HEK293 (cell line): ENCODE measurements at regions not wholly inside any gene's neighbourhood (a gene's known extent, or its start where the extent isn't known, plus 50 kb on each side); places are given as distances from the start of the nearest gene placed in this dataset.

ENCODE experiments used
- CTCF ChIA-PET: fragments of 350-600 bp; formaldehyde crosslinking; extraction: SDS; loops from one replicate; lab custom pipeline; 2021; ENCODE audit warnings: antibody characterized with exemption; lab: Yijun Ruan, JAX
- POLR2A ChIA-PET: fragments of 300-600 bp; formaldehyde crosslinking; extraction: SDS; loops from one replicate; lab custom pipeline; 2020; ENCODE audit warnings: antibody characterized with exemption, inconsistent platforms; lab: Yijun Ruan, JAX
- H3K27ac ChIP-seq: fragments of 200-500 bp; sonication (Bioruptor generic); 2 replicates; pipeline ENCODE4 v1.5.1; 2014; ENCODE audit warnings: low read depth, low read length, control low read depth, inconsistent platforms; ENCODE audit errors: extremely low read depth
- H3K36me3 ChIP-seq, 2 experiments: fragments of 200-500 bp in 1 of 2; sonication (Bioruptor generic) in 1 of 2; 1 replicate in 1 of 2; 2 replicates in 1 of 2; pipeline ENCODE4 v1.5.1; 2014 to 2017; ENCODE audit warnings: inconsistent platforms in 2 of 2, low read length in 2 of 2; ENCODE audit not compliant: control insufficient read depth in 2 of 2, insufficient read depth in 1 of 2
- H3K4me1 ChIP-seq: fragments of 200-500 bp; sonication (Bioruptor generic); 2 replicates; pipeline ENCODE4 v1.5.1; 2014; ENCODE audit warnings: mild to moderate bottlenecking, low read length, inconsistent platforms; ENCODE audit not compliant: control insufficient read depth, insufficient read depth
- H3K4me3 ChIP-seq: 2 replicates; pipeline ENCODE4 v1.5.1; 2011; ENCODE audit warnings: low read depth, mild to moderate bottlenecking, control low read depth, low read length, moderate library complexity
- H3K9me3 ChIP-seq: fragments of 200-500 bp; sonication (Bioruptor generic); 2 replicates; pipeline ENCODE4 v1.5.1; 2014; ENCODE audit warnings: low read depth, low read length, inconsistent platforms; ENCODE audit not compliant: control insufficient read depth, insufficient read depth
- CTCF ChIP-seq: fragments of 450-650 bp; formaldehyde crosslinking; IDR thresholded peaks from 2 replicates; pipeline ENCODE4 v1.5.1; 2016; ENCODE audit warnings: missing biosample characterization, missing genetic modification characterization
- GLI4 ChIP-seq: fragments of 450-650 bp; formaldehyde crosslinking; IDR thresholded peaks from 2 replicates; pipeline ENCODE4 v1.5.1; 2016; ENCODE audit warnings: missing biosample characterization, missing genetic modification characterization
- KLF17 ChIP-seq: fragments of 450-650 bp; formaldehyde crosslinking; IDR thresholded peaks from 2 replicates; pipeline ENCODE4 v1.5.1; 2016; ENCODE audit warnings: missing biosample characterization, missing genetic modification characterization
- MEIS1 ChIP-seq: sonication (generic); formaldehyde crosslinking; IDR thresholded peaks from 2 replicates; pipeline ENCODE4 v1.8.1; 2022; ENCODE audit warnings: missing genetic modification reagents, mild to moderate bottlenecking, borderline replicate concordance
- PRDM6 ChIP-seq: fragments of 450-650 bp; formaldehyde crosslinking; IDR thresholded peaks from 2 replicates; pipeline ENCODE4 v1.5.1; 2017; ENCODE audit warnings: missing biosample characterization, missing genetic modification characterization
- SP7 ChIP-seq: fragments of 450-650 bp; formaldehyde crosslinking; IDR thresholded peaks from 2 replicates; pipeline ENCODE4 v1.5.1; 2016; ENCODE audit warnings: missing biosample characterization, missing genetic modification characterization
- ZBTB17 ChIP-seq: fragments of 450-650 bp; formaldehyde crosslinking; IDR thresholded peaks from 2 replicates; pipeline ENCODE4 v1.5.1; 2016; ENCODE audit warnings: missing biosample characterization, missing genetic modification characterization
- ZEB2 ChIP-seq: fragments of 450-650 bp; formaldehyde crosslinking; IDR thresholded peaks from 2 replicates; pipeline ENCODE4 v1.5.1; 2016; ENCODE audit warnings: missing biosample characterization, missing genetic modification characterization
- ZIC2 ChIP-seq: fragments of 450-650 bp; formaldehyde crosslinking; IDR thresholded peaks from 2 replicates; pipeline ENCODE4 v1.5.1; 2016; ENCODE audit warnings: missing biosample characterization, missing genetic modification characterization
- ZNF114 ChIP-seq: fragments of 450-650 bp; formaldehyde crosslinking; IDR thresholded peaks from 2 replicates; pipeline ENCODE4 v1.5.0; 2017; ENCODE audit warnings: missing biosample characterization, missing genetic modification characterization
- ZNF157 ChIP-seq: fragments of 450-650 bp; formaldehyde crosslinking; IDR thresholded peaks from 2 replicates; pipeline ENCODE4 v1.5.1; 2016; ENCODE audit warnings: missing biosample characterization, missing genetic modification characterization
- ZNF202 ChIP-seq: fragments of 450-650 bp; formaldehyde crosslinking; IDR thresholded peaks from 2 replicates; pipeline ENCODE4 v1.5.1; 2016; ENCODE audit warnings: missing biosample characterization, missing genetic modification characterization, borderline replicate concordance
- ZNF221 ChIP-seq: fragments of 450-650 bp; formaldehyde crosslinking; IDR thresholded peaks from 2 replicates; pipeline ENCODE4 v1.5.1; 2017; ENCODE audit warnings: missing biosample characterization, missing genetic modification characterization, borderline replicate concordance
- ZNF404 ChIP-seq: fragments of 450-650 bp; formaldehyde crosslinking; IDR thresholded peaks from 2 replicates; pipeline ENCODE4 v1.5.1; 2017; ENCODE audit warnings: missing biosample characterization, missing genetic modification characterization
- ZNF514 ChIP-seq: fragments of 450-650 bp; formaldehyde crosslinking; IDR thresholded peaks from 2 replicates; pipeline ENCODE4 v1.5.1; 2016; ENCODE audit warnings: missing biosample characterization, missing genetic modification characterization
- ZNF544 ChIP-seq: fragments of 450-650 bp; formaldehyde crosslinking; IDR thresholded peaks from 2 replicates; pipeline ENCODE4 v1.5.0; 2017; ENCODE audit warnings: missing biosample characterization, missing genetic modification characterization
- ZNF677 ChIP-seq: fragments of 450-650 bp; IDR thresholded peaks from 2 replicates; pipeline ENCODE4 v1.5.0; 2018; ENCODE audit warnings: missing biosample characterization, mild to moderate bottlenecking, missing genetic modification characterization, moderate library complexity
- ZNF843 ChIP-seq: fragments of 450-650 bp; formaldehyde crosslinking; IDR thresholded peaks from 2 replicates; pipeline ENCODE4 v1.5.1; 2016; ENCODE audit warnings: missing biosample characterization, missing genetic modification characterization
- TF ChIP-seq, protein P1 (sequence below): fragments of 450-650 bp; formaldehyde crosslinking; IDR thresholded peaks from 2 replicates; pipeline ENCODE4 v1.5.1; 2016; ENCODE audit warnings: missing biosample characterization, missing genetic modification characterization, borderline replicate concordance
- TF ChIP-seq, protein P2 (sequence below): fragments of 450-650 bp; formaldehyde crosslinking; IDR thresholded peaks from 2 replicates; pipeline ENCODE4 v1.5.1; 2016; ENCODE audit warnings: missing biosample characterization, missing genetic modification characterization

DNA sequence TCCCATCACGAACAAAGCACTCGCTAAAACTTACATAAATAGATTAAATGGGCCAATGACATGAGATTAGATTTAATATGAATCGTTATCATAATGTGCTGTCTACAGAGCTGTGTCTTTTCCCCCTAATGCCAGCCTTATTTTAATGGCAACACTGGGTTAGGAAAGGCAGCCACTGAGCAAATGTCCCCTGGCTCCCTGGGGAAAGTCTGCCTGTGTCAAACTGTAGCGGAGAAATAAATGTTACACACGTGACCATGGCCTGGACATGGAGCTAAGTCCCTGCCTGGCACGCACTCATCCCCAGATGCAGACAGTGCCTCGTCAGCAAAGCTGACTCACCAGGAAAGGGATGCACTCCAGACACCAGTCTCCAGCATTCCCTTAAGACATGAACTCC is 61.3 kb upstream of the SDK2 start (continued):
- TF ChIP-seq ZIC2 (tag by site-specific recombination) (no peak), ZNF404 (no peak), ZNF114 (tag by site-specific recombination) (no peak), ZNF221 (tag by site-specific recombination) (no peak), ZNF544 (no peak), PRDM6 (no peak), ZEB2 (0 out of 2 replicates have a peak, but pooled peaks have one; percentile 47), SP7 (tag by site-specific recombination) (no peak)
- TF ChIP-seq, protein P1, sequence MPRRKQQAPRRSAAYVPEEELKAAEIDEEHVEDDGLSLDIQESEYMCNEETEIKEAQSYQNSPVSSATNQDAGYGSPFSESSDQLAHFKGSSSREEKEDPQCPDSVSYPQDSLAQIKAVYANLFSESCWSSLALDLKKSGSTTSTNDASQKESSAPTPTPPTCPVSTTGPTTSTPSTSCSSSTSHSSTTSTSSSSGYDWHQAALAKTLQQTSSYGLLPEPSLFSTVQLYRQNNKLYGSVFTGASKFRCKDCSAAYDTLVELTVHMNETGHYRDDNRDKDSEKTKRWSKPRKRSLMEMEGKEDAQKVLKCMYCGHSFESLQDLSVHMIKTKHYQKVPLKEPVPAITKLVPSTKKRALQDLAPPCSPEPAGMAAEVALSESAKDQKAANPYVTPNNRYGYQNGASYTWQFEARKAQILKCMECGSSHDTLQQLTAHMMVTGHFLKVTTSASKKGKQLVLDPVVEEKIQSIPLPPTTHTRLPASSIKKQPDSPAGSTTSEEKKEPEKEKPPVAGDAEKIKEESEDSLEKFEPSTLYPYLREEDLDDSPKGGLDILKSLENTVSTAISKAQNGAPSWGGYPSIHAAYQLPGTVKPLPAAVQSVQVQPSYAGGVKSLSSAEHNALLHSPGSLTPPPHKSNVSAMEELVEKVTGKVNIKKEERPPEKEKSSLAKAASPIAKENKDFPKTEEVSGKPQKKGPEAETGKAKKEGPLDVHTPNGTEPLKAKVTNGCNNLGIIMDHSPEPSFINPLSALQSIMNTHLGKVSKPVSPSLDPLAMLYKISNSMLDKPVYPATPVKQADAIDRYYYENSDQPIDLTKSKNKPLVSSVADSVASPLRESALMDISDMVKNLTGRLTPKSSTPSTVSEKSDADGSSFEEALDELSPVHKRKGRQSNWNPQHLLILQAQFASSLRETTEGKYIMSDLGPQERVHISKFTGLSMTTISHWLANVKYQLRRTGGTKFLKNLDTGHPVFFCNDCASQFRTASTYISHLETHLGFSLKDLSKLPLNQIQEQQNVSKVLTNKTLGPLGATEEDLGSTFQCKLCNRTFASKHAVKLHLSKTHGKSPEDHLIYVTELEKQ (tag by site-specific recombination) = 0 out of 2 replicates have a peak, but pooled peaks have one; percentile 8
- TF ChIP-seq, all 188 proteins: peak for 5

- H3K4me1 ChIP-seq = no peaks in the 10 kb centered on the region
- H3K4me3 ChIP-seq = no peak overlapping the region
- no peak overlapping the region for H3K27ac ChIP-seq
- ChIA-PET CTCF (interaction anchor here (1.2 to 2.0 kb wide), 2 partner anchors 11 to 59 kb away, joined by 3 to 6 read pairs; no protein-coding TSS in a partner anchor), POLR2A (no interaction called here)
- no peaks in the 10 kb centered on the region for H3K36me3 ChIP-seq
- no peak for TF ChIP-seq PRDM6
- no peak for TF ChIP-seq ZNF677 (tag by site-specific recombination)
- TF ChIP-seq MEIS1 (CRISPR knock-in tag) = no peak
- TF ChIP-seq GLI4 (tag by site-specific recombination) = no peak
- TF ChIP-seq ZNF157 = no peak
- TF ChIP-seq ZNF202 (tag by site-specific recombination) = no peak
- TF ChIP-seq, protein P2, sequence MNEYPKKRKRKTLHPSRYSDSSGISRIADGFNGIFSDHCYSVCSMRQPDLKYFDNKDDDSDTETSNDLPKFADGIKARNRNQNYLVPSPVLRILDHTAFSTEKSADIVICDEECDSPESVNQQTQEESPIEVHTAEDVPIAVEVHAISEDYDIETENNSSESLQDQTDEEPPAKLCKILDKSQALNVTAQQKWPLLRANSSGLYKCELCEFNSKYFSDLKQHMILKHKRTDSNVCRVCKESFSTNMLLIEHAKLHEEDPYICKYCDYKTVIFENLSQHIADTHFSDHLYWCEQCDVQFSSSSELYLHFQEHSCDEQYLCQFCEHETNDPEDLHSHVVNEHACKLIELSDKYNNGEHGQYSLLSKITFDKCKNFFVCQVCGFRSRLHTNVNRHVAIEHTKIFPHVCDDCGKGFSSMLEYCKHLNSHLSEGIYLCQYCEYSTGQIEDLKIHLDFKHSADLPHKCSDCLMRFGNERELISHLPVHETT = no peak
- TF ChIP-seq ZNF221 (tag by site-specific recombination) = no peak
- TF ChIP-seq ZNF514 = no peak
- no peak for TF ChIP-seq ZBTB17 (tag by site-specific recombination)
- no peak for TF ChIP-seq KLF17 (tag by site-specific recombination)
- TF ChIP-seq ZNF843 (tag by site-specific recombination) = no peak
- TF ChIP-seq CTCF = no peak
- H3K9me3 ChIP-seq = no peaks in the 10 kb centered on the region; the same call in 1 of the 2 replicates
Measured at GRCh38 chr17:73706428-73706827, 62.2 kb upstream of the SDK2 start.
